ENCODE measurements at regions not wholly inside any gene's neighbourhood (a gene's known extent, or its start where the extent isn't known, plus 50 kb on each side); places are given as distances from the start of the nearest gene placed in this dataset.

DNA sequence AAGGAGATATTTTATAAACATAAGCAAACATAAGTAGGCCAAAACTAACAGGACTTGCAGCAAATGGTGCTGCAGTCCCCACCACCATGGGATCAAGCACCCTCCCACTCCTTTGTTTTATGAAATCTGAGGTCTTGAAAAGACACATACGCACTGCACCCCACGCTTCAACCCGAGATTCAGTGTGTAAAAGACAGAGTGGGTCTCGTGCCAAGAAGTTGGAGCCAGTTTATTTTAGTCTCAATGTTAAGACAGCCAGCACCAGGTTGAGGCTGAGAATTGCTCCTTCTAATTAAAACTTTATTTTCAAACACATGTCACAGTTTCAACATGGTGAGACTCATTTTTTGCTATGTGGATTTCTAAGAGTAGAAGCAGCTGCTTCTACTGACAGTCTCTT, 139.1 kb upstream of the TIAM1 start:
- ChIA-PET CTCF (no interaction called here), POLR2A (no interaction called here)
- Histone ChIP-seq H4K20me1 (replicated peaks; ENCODE audit: control insufficient read depth, extremely low read depth, insufficient read depth, low read length) (no peaks in the 10 kb centered on the region), H3K4me2 (ENCODE audit: insufficient read depth, low read length) (no peak overlapping the region), H3K4me1 (ENCODE audit: control insufficient read depth, extremely low read depth, insufficient read depth, low read length) (no peaks in the 10 kb centered on the region), H3K79me2 (ENCODE audit: control insufficient read depth, insufficient read depth, low read length) (no peaks in the 10 kb centered on the region), H3K9ac (replicated peaks; ENCODE audit: extremely low read depth, insufficient read depth, low read length) (no peak overlapping the region), H3K27ac (ENCODE audit: insufficient read depth, low read depth, low read length) (no peak overlapping the region), H2AFZ (ENCODE audit: low read depth, low read length) (no peak overlapping the region), H3K36me3 (ENCODE audit: control insufficient read depth in 2 of 2, extremely low read depth in 1 of 2, insufficient read depth in 2 of 2, low read length in 2 of 2) (no peaks in the 10 kb centered on the region), H3K27me3 (ENCODE audit: control insufficient read depth in 2 of 2, insufficient read depth in 2 of 2, low read length in 2 of 2) (no peaks in the 10 kb centered on the region), H3K9me3 (replicated peaks; ENCODE audit: control insufficient read depth, insufficient read depth, low read length) (peaks cover 10% of the 10 kb centered on the region), H3K9me1 (replicated peaks; ENCODE audit: control insufficient read depth, extremely low read depth, insufficient read depth, low read length) (no peaks in the 10 kb centered on the region), H3K4me3 (replicated peaks in 1 of 3; ENCODE audit: insufficient read depth in 1 of 3, low read depth in 1 of 3, low read length in 3 of 3) (no peak overlapping the region)
- BruUV-seq (replicated peaks): no TSS peak
- intact Hi-C loops (cut with micrococcal nuclease): no loop called here
- DNase-seq (ENCODE audit: low read depth, low spot score) (no peak), FAIRE-seq (no peak)
- TF ChIP-seq MYC (IDR thresholded peaks at IDR 0.05; ENCODE audit: low read depth, low read length): no peak
- dilution Hi-C loops (cut with MboI; ENCODE audit: extremely low pct_ligation_motif_present, low sequenced_read_pairs): no loop called here

GRCh38 chr21:31482460-31482859, 138.4 kb upstream of the TIAM1 start:
- POLR2A ChIA-PET: no interaction called here
- FAIRE-seq: no peak
- dilution Hi-C loops (cut with MboI; ENCODE audit: extremely low pct_ligation_motif_present, low sequenced_read_pairs): no loop called here

More at GRCh38 chr21:31482460-31482859, 138.4 kb upstream of the TIAM1 start:
- no peak overlapping the region for H2AFZ ChIP-seq (ENCODE audit: low read depth, low read length)
- H3K79me2 ChIP-seq (ENCODE audit: control insufficient read depth, insufficient read depth, low read length): no peaks in the 10 kb centered on the region
- CTCF ChIA-PET: no interaction called here
- H3K9me1 ChIP-seq (replicated peaks; ENCODE audit: control insufficient read depth, extremely low read depth, insufficient read depth, low read length): no peaks in the 10 kb centered on the region
- no peaks in the 10 kb centered on the region for H3K36me3 ChIP-seq (ENCODE audit: control insufficient read depth in 2 of 2, extremely low read depth in 1 of 2, insufficient read depth in 2 of 2, low read length in 2 of 2)
- no TSS peak for BruUV-seq (replicated peaks)
- intact Hi-C loops (cut with micrococcal nuclease): no loop called here
- H3K27me3 ChIP-seq (ENCODE audit: control insufficient read depth in 2 of 2, insufficient read depth in 2 of 2, low read length in 2 of 2): no peaks in the 10 kb centered on the region
- no peak for TF ChIP-seq MYC (IDR thresholded peaks at IDR 0.05; ENCODE audit: low read depth, low read length)
- TF ChIP-seq, protein P1, sequence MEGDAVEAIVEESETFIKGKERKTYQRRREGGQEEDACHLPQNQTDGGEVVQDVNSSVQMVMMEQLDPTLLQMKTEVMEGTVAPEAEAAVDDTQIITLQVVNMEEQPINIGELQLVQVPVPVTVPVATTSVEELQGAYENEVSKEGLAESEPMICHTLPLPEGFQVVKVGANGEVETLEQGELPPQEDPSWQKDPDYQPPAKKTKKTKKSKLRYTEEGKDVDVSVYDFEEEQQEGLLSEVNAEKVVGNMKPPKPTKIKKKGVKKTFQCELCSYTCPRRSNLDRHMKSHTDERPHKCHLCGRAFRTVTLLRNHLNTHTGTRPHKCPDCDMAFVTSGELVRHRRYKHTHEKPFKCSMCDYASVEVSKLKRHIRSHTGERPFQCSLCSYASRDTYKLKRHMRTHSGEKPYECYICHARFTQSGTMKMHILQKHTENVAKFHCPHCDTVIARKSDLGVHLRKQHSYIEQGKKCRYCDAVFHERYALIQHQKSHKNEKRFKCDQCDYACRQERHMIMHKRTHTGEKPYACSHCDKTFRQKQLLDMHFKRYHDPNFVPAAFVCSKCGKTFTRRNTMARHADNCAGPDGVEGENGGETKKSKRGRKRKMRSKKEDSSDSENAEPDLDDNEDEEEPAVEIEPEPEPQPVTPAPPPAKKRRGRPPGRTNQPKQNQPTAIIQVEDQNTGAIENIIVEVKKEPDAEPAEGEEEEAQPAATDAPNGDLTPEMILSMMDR (IDR thresholded peaks at IDR 0.05; ENCODE audit: extremely low read depth in 1 of 2, insufficient read depth in 1 of 2, low read depth in 1 of 2, low read length in 2 of 2): no peak
- TF ChIP-seq GATA2 (IDR thresholded peaks at IDR 0.05; ENCODE audit: insufficient read depth, insufficient read length, low read depth, low read length): no peak
- TF ChIP-seq POLR2AphosphoS5 (IDR thresholded peaks at IDR 0.05; ENCODE audit: insufficient read depth, low read depth, low read length): no peak
- no peak for TF ChIP-seq EZH2 (IDR thresholded peaks at IDR 0.05; ENCODE audit: borderline replicate concordance, low read depth, low read length, severe bottlenecking)
- TF ChIP-seq, protein P2, sequence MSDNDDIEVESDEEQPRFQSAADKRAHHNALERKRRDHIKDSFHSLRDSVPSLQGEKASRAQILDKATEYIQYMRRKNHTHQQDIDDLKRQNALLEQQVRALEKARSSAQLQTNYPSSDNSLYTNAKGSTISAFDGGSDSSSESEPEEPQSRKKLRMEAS (IDR thresholded peaks at IDR 0.05; ENCODE audit: insufficient read depth, insufficient read length): no peak
- TF ChIP-seq FOS (IDR thresholded peaks at IDR 0.05; ENCODE audit: borderline replicate concordance, insufficient read depth, low read length): no peak
- no peak for TF ChIP-seq JUN (IDR thresholded peaks at IDR 0.05; ENCODE audit: borderline replicate concordance, insufficient read depth, insufficient read length, low read depth)
- H3K4me3 ChIP-seq (replicated peaks in 1 of 3; ENCODE audit: insufficient read depth in 1 of 3, low read depth in 1 of 3, low read length in 3 of 3): no peak overlapping the region
- peaks cover 10% of the 10 kb centered on the region for H3K9me3 ChIP-seq (replicated peaks; ENCODE audit: control insufficient read depth, insufficient read depth, low read length)
- no peaks in the 10 kb centered on the region for H3K4me1 ChIP-seq (ENCODE audit: control insufficient read depth, extremely low read depth, insufficient read depth, low read length)
- no peak overlapping the region for H3K4me2 ChIP-seq (ENCODE audit: insufficient read depth, low read length)
- no peak overlapping the region for H3K9ac ChIP-seq (replicated peaks; ENCODE audit: extremely low read depth, insufficient read depth, low read length)
- no peak for DNase-seq (ENCODE audit: low read depth, low spot score)
- H3K27ac ChIP-seq (ENCODE audit: insufficient read depth, low read depth, low read length): no peak overlapping the region
- no peaks in the 10 kb centered on the region for H4K20me1 ChIP-seq (replicated peaks; ENCODE audit: control insufficient read depth, extremely low read depth, insufficient read depth, low read length)
